ENCODE measurements at regions not wholly inside any gene's neighbourhood (a gene's known extent, or its start where the extent isn't known, plus 50 kb on each side); places are given as distances from the start of the nearest gene placed in this dataset.

GRCh38 chr16:51759329-51759728 lies 608.3 kb upstream of the SALL1 start:
- no peak for DNase-seq

GRCh38 chr16:51757921-51758479 lies 606.9 kb upstream of the SALL1 start:
- no peak for DNase-seq

- no peak for DNase-seq
Observed at GRCh38 chr16:51757505-51757904, 606.4 kb upstream of the SALL1 start.

- no peak for DNase-seq
Observed at GRCh38 chr16:51757124-51757470, 606.0 kb upstream of the SALL1 start.

GRCh38 chr16:51756447-51757123 lies 605.5 kb upstream of the SALL1 start:
- DNase-seq, result no peak

GRCh38 chr16:51755577-51756355 lies 604.7 kb upstream of the SALL1 start:
- no peak for DNase-seq

- DNase-seq, result no peak
Observed at GRCh38 chr16:51755039-51755501, 604.0 kb upstream of the SALL1 start.

GRCh38 chr16:51753467-51754127 lies 602.5 kb upstream of the SALL1 start:
- no peak for DNase-seq

GRCh38 chr16:51752438-51752995 lies 601.4 kb upstream of the SALL1 start:
- DNase-seq, result no peak

- DNase-seq, result no peak
Observed at GRCh38 chr16:51747329-51747728, 596.3 kb upstream of the SALL1 start.

- DNase-seq, result no peak
Observed at GRCh38 chr16:51734220-51734619, 583.1 kb upstream of the SALL1 start.

- DNase-seq, result no peak
Observed at GRCh38 chr16:51733181-51733580, 582.1 kb upstream of the SALL1 start.

- no peak for DNase-seq
Observed at GRCh38 chr16:51731160-51731559, 580.1 kb upstream of the SALL1 start.

- no peak for DNase-seq
Observed at GRCh38 chr16:51723036-51723724, 572.1 kb upstream of the SALL1 start.

- DNase-seq, result no peak
Observed at GRCh38 chr16:51722467-51722866, 571.4 kb upstream of the SALL1 start.

GRCh38 chr16:51719376-51719775 lies 568.3 kb upstream of the SALL1 start:
- no peak for DNase-seq

- no peak for DNase-seq
Observed at GRCh38 chr16:51716195-51716594, 565.1 kb upstream of the SALL1 start.

GRCh38 chr16:51713502-51713901 lies 562.4 kb upstream of the SALL1 start:
- DNase-seq, result no peak

GRCh38 chr16:51710905-51711563 lies 560.0 kb upstream of the SALL1 start:
- no peak for DNase-seq

- DNase-seq, result no peak
Observed at GRCh38 chr16:51710186-51710585, 559.1 kb upstream of the SALL1 start.

GRCh38 chr16:51708861-51709260 lies 557.8 kb upstream of the SALL1 start:
- DNase-seq, result no peak

- no peak for DNase-seq
Observed at GRCh38 chr16:51707666-51708065, 556.6 kb upstream of the SALL1 start.
